ENCODE measurements at regions not wholly inside any gene's neighbourhood (a gene's known extent, or its start where the extent isn't known, plus 50 kb on each side); places are given as distances from the start of the nearest gene placed in this dataset.

GRCh38 chr11:134464196-134464595, 52.2 kb upstream of the B3GAT1 start:
- DNase-seq (ENCODE audit: low read depth, low spot score): no peak

- no peak for DNase-seq (ENCODE audit: low read depth, low spot score)
Measured at GRCh38 chr11:134463716-134464115, 51.7 kb upstream of the B3GAT1 start.

Measured in astrocyte of the hippocampus (primary cell).